Amygdala (tissue), 56 donors: ENCODE measurements at regions not wholly inside any gene's neighbourhood (a gene's known extent, or its start where the extent isn't known, plus 50 kb on each side); places are given as distances from the start of the nearest gene placed in this dataset.
"Not testable (repeated sequence)": the region's sequence is repeated elsewhere in the genome, so short reads cannot be mapped to it uniquely, and the experiment has no call there.

Experiments
- DNase-seq, 56 donors: peaks; one replicate each; lab custom pipeline; 2025; lab: John Stamatoyannopoulos, UW

GRCh38 chr10:36465604-36466379, 659.6 kb upstream of the ANKRD30A start:
- DNase-seq = peak in 1 of 56 donors; percentile 3

GRCh38 chr10:36464291-36464690, 661.1 kb upstream of the ANKRD30A start:
- DNase-seq = no peak

- DNase-seq = no peak
Measured at GRCh38 chr10:36463390-36463789, 662.0 kb upstream of the ANKRD30A start.

- no peak for DNase-seq
Measured at GRCh38 chr10:36462194-36462593, 663.2 kb upstream of the ANKRD30A start.

GRCh38 chr10:36458437-36458836, 667.0 kb upstream of the ANKRD30A start:
- DNase-seq = not testable (repeated sequence)

- no peak for DNase-seq
Measured at GRCh38 chr10:36457751-36458150, 667.6 kb upstream of the ANKRD30A start.

- DNase-seq = no peak
Measured at GRCh38 chr10:36455526-36456133, 669.8 kb upstream of the ANKRD30A start.

GRCh38 chr10:36452851-36453250, 672.5 kb upstream of the ANKRD30A start:
- no peak for DNase-seq

- no peak for DNase-seq
Measured at GRCh38 chr10:36451391-36451970, 673.9 kb upstream of the ANKRD30A start.

- peak in 19 of 56 donors; percentile 1 to 41 (median 6) for DNase-seq
Measured at GRCh38 chr10:36450380-36450779, 675.0 kb upstream of the ANKRD30A start.

GRCh38 chr10:36448760-36449691, 676.4 kb upstream of the ANKRD30A start:
- no peak for DNase-seq

GRCh38 chr10:36446881-36447280, 678.5 kb upstream of the ANKRD30A start:
- peak in 1 of 56 donors; percentile 3 for DNase-seq

GRCh38 chr10:36443233-36443632, 682.2 kb upstream of the ANKRD30A start:
- DNase-seq = no peak

GRCh38 chr10:36441557-36441956, 683.8 kb upstream of the ANKRD30A start:
- DNase-seq = no peak

- no peak for DNase-seq
Measured at GRCh38 chr10:36440539-36440938, 684.9 kb upstream of the ANKRD30A start.

GRCh38 chr10:36437367-36437766, 688.0 kb upstream of the ANKRD30A start:
- no peak for DNase-seq

- no peak for DNase-seq
Measured at GRCh38 chr10:36428507-36428906, 696.9 kb upstream of the ANKRD30A start.

GRCh38 chr10:36425131-36425797, 700.1 kb upstream of the ANKRD30A start:
- no peak for DNase-seq

GRCh38 chr10:36424502-36424901, 700.9 kb upstream of the ANKRD30A start:
- no peak for DNase-seq

GRCh38 chr10:36423821-36424248, 701.6 kb upstream of the ANKRD30A start:
- no peak for DNase-seq
